Panc1 (cell line): ENCODE measurements at regions not wholly inside any gene's neighbourhood (a gene's known extent, or its start where the extent isn't known, plus 50 kb on each side); places are given as distances from the start of the nearest gene placed in this dataset.

Source experiments
- ATAC-seq: fragments of 200-7000 bp; cut with Tn5 transposase; 2 replicates; pipeline ENCODE4 v1.9.1; 2020; ENCODE audit warnings: mild to moderate bottlenecking, moderate library complexity
- BruUV-seq: library from RNA; stranded (reverse); fragments of 400-500 nt; replicated peaks from 2 replicates; lab custom pipeline; 2021; lab: Mats Ljungman, UMichigan
- CTCF ChIA-PET: fragments of 300-600 bp; sonication (Branson Sonifier 250); formaldehyde crosslinking; loops from one replicate; lab custom pipeline; 2022; ENCODE audit warnings: antibody characterized with exemption; lab: Charles Lee
- POLR2A ChIA-PET: fragments of 300-600 bp; sonication (Branson Sonifier 250); formaldehyde crosslinking; loops from one replicate; lab custom pipeline; 2022; ENCODE audit warnings: antibody characterized with exemption; lab: Charles Lee
- DNase-seq: peaks from one replicate; pipeline ENCODE4 v3.0.0-alpha.2; 2010; ENCODE audit warnings: low read depth, low spot score
- H3K27ac ChIP-seq: 2 replicates; pipeline ENCODE4 v1.5.1; 2011; ENCODE audit warnings: mild to moderate bottlenecking, low read length, inconsistent platforms
- H3K27me3 ChIP-seq: fragments of 200-500 bp; sonication (Bioruptor generic); 2 replicates; pipeline ENCODE4 v1.6.0; 2014; ENCODE audit warnings: low read length, inconsistent platforms; ENCODE audit not compliant: control insufficient read depth, insufficient read depth
- H3K36me3 ChIP-seq: fragments of 200-500 bp; sonication (Bioruptor generic); 2 replicates; pipeline ENCODE4 v1.5.1; 2014; ENCODE audit warnings: inconsistent platforms, mild to moderate bottlenecking, low read length, moderate library complexity; ENCODE audit not compliant: control insufficient read depth, insufficient read depth
- H3K4me1 ChIP-seq: 2 replicates; pipeline ENCODE4 v1.5.1; 2011; ENCODE audit warnings: inconsistent platforms, mild to moderate bottlenecking, low read length, moderate library complexity; ENCODE audit not compliant: control insufficient read depth, insufficient read depth
- H3K4me3 ChIP-seq, 2 experiments: 2 replicates each; pipeline ENCODE4 v1.5.1; 2011 to 2012; ENCODE audit warnings: low read depth in 2 of 2, low read length in 2 of 2, mild to moderate bottlenecking in 2 of 2, inconsistent platforms in 1 of 2, moderate library complexity in 1 of 2
- H3K9me3 ChIP-seq: fragments of 200-500 bp; sonication (Bioruptor generic); 2 replicates; pipeline ENCODE4 v1.5.1; 2014; ENCODE audit warnings: low read depth, mild to moderate bottlenecking, inconsistent platforms, low read length, moderate library complexity; ENCODE audit not compliant: control insufficient read depth, insufficient read depth
- POLR2AphosphoS5 ChIP-seq: IDR thresholded peaks from 2 replicates; pipeline ENCODE4 v1.6.1; 2012; ENCODE audit warnings: mild to moderate bottlenecking, low read depth, low read length, moderate library complexity
- SIN3A ChIP-seq: IDR thresholded peaks from 2 replicates; pipeline ENCODE4 v1.6.1; 2012; ENCODE audit warnings: low read depth, mild to moderate bottlenecking, low read length, moderate library complexity, borderline replicate concordance; ENCODE audit not compliant: insufficient read depth
- TCF7L2 ChIP-seq: IDR thresholded peaks from 2 replicates; pipeline ENCODE4 v1.6.1; 2011; ENCODE audit warnings: mild to moderate bottlenecking, low read depth, low read length, inconsistent platforms
- in situ Hi-C: cut with HindIII; loops from 2 replicates; pipeline ENCODE4 v1.10.0; 2016; ENCODE audit warnings: low sequenced_read_pairs, low pct_unique_long_range_greater_than_20kb
- intact Hi-C: fragments of 100-400 bp; cut with micrococcal nuclease; formaldehyde crosslinking; loops from one replicate; pipeline ENCODE4 v1.10.0; 2022; ENCODE audit not compliant: unreplicated experiment
- TF ChIP-seq, protein P1 (sequence below), 2 experiments: IDR thresholded peaks; 2 replicates each; pipeline ENCODE4 v1.6.1; 2011 to 2012; ENCODE audit warnings: low read depth in 2 of 2, control low read depth in 1 of 2, low read length in 1 of 2, mild to moderate bottlenecking in 1 of 2, moderate library complexity in 1 of 2; ENCODE audit not compliant: insufficient read depth in 1 of 2
- TF ChIP-seq, protein P2 (sequence below): fragments of 450-650 bp; IDR thresholded peaks from 2 replicates; pipeline ENCODE4 v1.5.1; 2017; ENCODE audit warnings: mild to moderate bottlenecking

- DNase-seq: no peak
- in situ Hi-C loops: no loop called here
- CTCF ChIA-PET: no interaction called here
Observed at GRCh38 chr2:41431756-41432155, 616.1 kb upstream of the PKDCC start.

GRCh38 chr2:41432459-41432858 is 615.4 kb upstream of the PKDCC start:
- ChIA-PET POLR2A (no interaction called here), CTCF (no interaction called here)
- Histone ChIP-seq H3K27ac (no peak overlapping the region), H3K36me3 (no peaks in the 10 kb centered on the region), H3K4me3 (no peak overlapping the region), H3K4me1 (no peaks in the 10 kb centered on the region), H3K9me3 (no peaks in the 10 kb centered on the region), H3K27me3 (no peaks in the 10 kb centered on the region)
- no TSS peak for BruUV-seq
- intact Hi-C loops (no loop called here), in situ Hi-C loops (no loop called here)
- ATAC-seq (no peak), DNase-seq (no peak)
- TF ChIP-seq, protein P1, sequence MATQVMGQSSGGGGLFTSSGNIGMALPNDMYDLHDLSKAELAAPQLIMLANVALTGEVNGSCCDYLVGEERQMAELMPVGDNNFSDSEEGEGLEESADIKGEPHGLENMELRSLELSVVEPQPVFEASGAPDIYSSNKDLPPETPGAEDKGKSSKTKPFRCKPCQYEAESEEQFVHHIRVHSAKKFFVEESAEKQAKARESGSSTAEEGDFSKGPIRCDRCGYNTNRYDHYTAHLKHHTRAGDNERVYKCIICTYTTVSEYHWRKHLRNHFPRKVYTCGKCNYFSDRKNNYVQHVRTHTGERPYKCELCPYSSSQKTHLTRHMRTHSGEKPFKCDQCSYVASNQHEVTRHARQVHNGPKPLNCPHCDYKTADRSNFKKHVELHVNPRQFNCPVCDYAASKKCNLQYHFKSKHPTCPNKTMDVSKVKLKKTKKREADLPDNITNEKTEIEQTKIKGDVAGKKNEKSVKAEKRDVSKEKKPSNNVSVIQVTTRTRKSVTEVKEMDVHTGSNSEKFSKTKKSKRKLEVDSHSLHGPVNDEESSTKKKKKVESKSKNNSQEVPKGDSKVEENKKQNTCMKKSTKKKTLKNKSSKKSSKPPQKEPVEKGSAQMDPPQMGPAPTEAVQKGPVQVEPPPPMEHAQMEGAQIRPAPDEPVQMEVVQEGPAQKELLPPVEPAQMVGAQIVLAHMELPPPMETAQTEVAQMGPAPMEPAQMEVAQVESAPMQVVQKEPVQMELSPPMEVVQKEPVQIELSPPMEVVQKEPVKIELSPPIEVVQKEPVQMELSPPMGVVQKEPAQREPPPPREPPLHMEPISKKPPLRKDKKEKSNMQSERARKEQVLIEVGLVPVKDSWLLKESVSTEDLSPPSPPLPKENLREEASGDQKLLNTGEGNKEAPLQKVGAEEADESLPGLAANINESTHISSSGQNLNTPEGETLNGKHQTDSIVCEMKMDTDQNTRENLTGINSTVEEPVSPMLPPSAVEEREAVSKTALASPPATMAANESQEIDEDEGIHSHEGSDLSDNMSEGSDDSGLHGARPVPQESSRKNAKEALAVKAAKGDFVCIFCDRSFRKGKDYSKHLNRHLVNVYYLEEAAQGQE (IDR thresholded peaks at IDR 0.05; ENCODE audit: insufficient read depth in 1 of 2, low read depth in 2 of 2, low read length in 1 of 2): no peak
- TF ChIP-seq SIN3A (no peak), POLR2AphosphoS5 (no peak), TCF7L2 (no peak)
- TF ChIP-seq, protein P2, sequence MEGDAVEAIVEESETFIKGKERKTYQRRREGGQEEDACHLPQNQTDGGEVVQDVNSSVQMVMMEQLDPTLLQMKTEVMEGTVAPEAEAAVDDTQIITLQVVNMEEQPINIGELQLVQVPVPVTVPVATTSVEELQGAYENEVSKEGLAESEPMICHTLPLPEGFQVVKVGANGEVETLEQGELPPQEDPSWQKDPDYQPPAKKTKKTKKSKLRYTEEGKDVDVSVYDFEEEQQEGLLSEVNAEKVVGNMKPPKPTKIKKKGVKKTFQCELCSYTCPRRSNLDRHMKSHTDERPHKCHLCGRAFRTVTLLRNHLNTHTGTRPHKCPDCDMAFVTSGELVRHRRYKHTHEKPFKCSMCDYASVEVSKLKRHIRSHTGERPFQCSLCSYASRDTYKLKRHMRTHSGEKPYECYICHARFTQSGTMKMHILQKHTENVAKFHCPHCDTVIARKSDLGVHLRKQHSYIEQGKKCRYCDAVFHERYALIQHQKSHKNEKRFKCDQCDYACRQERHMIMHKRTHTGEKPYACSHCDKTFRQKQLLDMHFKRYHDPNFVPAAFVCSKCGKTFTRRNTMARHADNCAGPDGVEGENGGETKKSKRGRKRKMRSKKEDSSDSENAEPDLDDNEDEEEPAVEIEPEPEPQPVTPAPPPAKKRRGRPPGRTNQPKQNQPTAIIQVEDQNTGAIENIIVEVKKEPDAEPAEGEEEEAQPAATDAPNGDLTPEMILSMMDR: no peak

More at GRCh38 chr2:41431756-41432155, 616.1 kb upstream of the PKDCC start:
- Histone ChIP-seq H3K4me1 (no peaks in the 10 kb centered on the region), H3K27me3 (no peaks in the 10 kb centered on the region), H3K27ac (no peak overlapping the region), H3K9me3 (no peaks in the 10 kb centered on the region), H3K36me3 (no peaks in the 10 kb centered on the region), H3K4me3 (no peak overlapping the region)
- ATAC-seq: no peak
- BruUV-seq: no TSS peak
- POLR2A ChIA-PET: no interaction called here
- intact Hi-C loops: no loop called here
- TF ChIP-seq, protein P2: no peak
- TF ChIP-seq, protein P1 (IDR thresholded peaks at IDR 0.05; ENCODE audit: insufficient read depth in 1 of 2, low read depth in 2 of 2, low read length in 1 of 2): no peak
- no peak for TF ChIP-seq POLR2AphosphoS5
